ENCODE measurements at regions not wholly inside any gene's neighbourhood (a gene's known extent, or its start where the extent isn't known, plus 50 kb on each side); places are given as distances from the start of the nearest gene placed in this dataset.

DNA sequence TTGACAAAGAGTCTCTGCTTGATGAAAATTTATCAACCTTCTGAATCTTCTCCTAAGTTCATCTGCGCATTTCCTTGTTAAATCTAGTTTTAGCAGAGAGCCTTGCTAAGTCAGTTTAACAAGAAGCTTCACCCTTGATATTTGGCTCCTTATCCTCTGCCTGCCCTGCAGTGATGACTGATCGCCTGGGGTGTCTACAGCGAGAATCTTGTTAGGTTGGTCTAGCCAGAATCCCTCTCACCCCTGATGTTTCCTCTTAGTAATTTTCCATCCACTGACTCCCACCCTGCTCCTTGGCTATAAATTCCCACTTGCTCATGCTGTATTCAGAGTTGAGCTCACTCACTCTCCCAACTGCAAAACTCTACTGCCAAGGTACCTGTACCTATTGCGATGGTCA lies 114.1 kb downstream of the TENT5A start:
- TF ChIP-seq, protein P1, sequence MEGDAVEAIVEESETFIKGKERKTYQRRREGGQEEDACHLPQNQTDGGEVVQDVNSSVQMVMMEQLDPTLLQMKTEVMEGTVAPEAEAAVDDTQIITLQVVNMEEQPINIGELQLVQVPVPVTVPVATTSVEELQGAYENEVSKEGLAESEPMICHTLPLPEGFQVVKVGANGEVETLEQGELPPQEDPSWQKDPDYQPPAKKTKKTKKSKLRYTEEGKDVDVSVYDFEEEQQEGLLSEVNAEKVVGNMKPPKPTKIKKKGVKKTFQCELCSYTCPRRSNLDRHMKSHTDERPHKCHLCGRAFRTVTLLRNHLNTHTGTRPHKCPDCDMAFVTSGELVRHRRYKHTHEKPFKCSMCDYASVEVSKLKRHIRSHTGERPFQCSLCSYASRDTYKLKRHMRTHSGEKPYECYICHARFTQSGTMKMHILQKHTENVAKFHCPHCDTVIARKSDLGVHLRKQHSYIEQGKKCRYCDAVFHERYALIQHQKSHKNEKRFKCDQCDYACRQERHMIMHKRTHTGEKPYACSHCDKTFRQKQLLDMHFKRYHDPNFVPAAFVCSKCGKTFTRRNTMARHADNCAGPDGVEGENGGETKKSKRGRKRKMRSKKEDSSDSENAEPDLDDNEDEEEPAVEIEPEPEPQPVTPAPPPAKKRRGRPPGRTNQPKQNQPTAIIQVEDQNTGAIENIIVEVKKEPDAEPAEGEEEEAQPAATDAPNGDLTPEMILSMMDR (IDR thresholded peaks at IDR 0.05 in 4 of 5, conservative IDR thresholded peaks at IDR 0.05 in 1 of 5) = no peak
- no peak for TF ChIP-seq POLR2A (IDR thresholded peaks at IDR 0.05)

All from gastrocnemius medialis (tissue), 4 donors.